AG20443 (cell line): ENCODE measurements at regions not wholly inside any gene's neighbourhood (a gene's known extent, or its start where the extent isn't known, plus 50 kb on each side); places are given as distances from the start of the nearest gene placed in this dataset.
"Not testable (repeated sequence)": the region's sequence is repeated elsewhere in the genome, so short reads cannot be mapped to it uniquely, and the experiment has no call there.

Experiments
- DNase-seq: peaks from one replicate; pipeline ENCODE4 v3.0.0; 2012; ENCODE audit warnings: low spot score, mixed read lengths

DNA sequence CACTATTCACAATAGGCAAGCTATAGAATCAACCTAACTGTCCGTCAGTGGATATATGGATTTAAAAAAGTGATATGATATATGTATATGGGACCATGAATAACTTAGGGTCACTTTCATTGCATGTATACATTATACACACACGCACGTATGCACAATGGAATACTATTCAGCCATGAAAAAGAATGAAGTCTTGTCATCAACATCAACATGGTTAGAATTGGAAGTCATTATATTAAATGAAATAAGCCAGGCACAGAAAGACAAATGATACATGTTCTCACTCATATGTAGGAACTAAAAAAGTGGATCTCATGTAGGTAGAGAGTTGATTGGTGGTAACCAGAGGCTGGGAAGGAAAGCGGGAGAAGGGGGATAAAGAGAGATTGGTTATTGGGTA lies 234.3 kb downstream of the VRK1 start:
- no peak for DNase-seq

DNA sequence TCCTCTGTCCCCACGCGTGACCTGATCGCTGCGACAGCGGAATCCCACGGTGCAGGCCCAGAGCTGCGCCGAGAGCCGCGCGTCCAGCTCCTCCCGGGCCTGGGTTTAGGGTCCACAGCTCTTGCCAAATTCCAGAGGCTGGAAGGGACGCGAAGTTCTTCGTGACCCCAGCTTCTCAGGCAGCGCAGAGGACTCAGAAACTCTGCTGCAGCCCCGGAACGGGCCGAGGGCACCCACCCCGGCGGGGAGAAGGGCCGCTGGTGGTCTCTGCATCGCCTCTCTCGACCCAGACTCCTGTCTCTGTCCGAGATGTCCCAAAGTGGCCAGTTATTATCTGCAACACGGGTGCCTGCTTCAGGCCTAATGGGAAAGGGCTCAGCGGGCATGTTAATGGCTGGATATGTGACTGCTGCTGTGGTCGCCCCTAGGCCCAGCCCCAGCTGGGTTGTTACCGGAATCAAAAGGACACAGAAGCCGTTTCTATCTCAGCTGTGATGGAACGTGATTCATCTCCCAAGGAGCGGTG lies 236.4 kb downstream of the VRK1 start:
- DNase-seq = no peak

DNA sequence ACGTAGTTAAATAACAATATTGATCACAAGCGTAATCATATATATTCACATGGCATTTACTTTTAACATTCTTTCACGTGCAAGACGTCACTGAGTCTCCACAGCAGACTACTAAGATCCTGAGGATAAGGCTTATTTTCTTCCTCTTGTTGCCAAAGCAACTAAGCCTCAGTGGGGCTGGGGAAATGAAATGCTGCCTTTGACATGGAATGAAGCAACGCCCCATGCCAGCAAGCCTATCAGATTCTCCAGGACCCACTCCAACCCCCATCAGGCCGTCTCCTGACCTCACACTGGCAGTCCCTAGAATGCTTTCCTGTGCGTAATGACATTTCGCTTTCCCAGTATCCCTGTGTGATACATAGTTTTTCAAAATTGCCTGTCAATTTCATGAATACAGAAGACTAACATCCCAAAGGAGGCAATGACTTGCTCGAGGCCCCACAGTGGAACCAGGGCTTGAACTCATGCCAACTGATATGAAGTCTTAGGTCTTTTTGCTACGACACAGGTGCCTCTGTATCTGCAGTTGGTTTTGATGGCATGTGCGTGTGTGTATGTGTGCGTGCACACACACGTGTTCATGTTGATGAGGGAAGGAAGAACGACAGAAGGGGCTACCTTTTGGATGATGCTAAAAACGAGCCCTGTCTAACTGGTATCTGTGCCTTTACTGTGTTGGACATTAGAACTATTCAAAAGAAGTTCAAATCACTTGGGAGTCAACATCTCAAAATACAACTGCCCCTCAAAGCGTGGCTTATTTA lies 239.1 kb downstream of the VRK1 start:
- no peak for DNase-seq

DNA sequence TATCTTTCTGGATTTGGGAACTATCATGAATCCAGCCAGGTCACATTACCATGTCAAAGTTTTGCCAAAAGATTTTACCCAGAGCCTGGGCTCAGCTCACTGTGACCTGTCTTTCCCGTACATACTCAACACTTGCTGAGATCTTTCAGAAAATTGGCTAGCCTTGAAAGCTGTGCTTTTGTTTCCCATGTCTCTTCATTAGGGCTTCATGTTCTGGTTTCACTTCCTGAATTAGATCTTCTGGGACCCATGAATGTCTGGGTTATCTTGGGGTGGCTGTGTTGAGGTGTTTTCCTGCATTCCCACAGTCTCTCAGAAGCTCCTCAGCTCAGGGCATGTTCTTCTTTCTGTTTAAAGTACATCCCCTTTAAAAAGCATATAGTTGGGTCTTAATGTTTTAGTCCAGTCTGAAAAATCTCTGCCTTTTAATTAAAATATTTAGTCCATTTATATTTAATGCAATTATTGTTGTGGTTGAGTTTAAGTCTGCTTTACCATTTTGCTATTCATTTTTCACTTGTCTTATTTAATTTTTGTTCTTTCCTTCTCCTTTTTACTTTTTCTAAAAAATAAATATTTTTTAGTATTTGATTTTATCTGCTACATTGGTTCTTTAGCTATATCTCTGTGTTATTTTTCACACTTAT lies 242.7 kb downstream of the VRK1 start:
- no peak for DNase-seq

DNA sequence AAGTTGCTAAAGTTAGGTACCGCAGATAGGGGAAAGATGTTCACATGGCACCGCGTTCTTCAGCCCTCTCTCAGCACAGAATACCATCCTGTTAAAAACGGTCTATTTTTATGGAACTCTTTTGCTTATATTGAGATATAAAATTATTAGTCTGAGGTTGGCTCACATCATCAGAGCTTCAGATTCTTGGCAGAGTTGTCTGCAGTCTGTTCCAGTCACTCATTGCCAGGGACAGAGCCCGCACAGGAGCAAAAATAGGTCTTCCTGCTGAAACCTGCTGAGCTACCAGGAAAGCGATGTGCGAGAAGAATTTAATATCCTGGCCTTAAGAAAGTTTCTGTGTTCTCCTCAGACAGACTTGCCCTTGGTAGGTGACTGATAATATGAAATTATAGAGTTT lies 249.8 kb downstream of the VRK1 start:
- DNase-seq = no peak

DNA sequence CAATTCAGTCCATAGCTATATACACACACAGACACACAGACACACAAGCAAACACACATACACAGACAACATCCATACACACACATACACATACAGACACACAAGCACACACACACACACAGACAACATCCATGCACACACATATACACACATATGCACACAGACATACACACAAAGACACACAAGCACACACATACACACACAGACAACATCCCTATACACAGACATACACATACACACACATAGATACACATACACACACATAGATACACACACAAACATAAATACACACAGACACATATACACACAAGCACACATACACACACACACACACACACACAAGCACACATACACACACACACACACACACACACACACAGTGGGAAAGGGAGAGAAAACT lies 254.8 kb downstream of the VRK1 start:
- DNase-seq = no peak

DNA sequence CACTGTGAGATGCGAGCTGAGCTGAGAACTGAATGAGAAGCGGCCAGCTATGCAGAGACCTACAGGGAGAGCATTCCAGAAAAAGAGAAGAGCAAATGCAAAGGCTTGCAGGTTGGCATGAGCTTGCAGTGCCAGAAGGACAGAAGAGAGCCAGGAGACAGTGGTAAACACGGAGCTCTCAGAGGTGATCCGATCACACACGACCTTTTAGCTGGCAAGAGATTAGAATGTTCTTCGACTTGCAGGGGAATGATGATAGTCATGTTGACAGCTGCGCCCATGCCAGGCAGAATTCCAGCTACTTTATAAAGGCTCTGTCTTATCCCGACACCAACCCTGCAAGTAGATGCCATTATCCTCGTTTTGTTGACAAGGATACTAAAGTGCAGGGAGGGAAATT lies 256.8 kb downstream of the VRK1 start:
- DNase-seq = no peak

DNA sequence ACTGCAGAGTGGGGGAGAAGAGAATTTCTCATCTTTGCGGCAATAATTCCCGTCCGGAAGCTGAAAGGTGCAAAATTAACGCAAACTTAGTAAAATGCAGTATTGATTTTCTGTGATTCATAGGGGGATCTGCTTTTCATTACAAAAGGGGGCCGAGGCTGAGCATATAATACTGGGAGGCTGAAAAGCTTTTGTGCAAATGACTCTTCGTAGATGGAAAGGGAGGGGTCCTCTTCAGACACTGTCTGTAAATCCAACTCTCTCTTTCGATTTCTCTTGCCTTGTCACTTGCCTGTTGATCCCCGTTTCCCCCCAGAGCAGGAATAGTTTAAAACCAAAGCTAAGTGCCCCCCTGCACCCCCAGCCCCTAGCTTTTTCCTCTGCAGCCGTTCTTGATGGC lies 258.2 kb downstream of the VRK1 start:
- DNase-seq = no peak

DNA sequence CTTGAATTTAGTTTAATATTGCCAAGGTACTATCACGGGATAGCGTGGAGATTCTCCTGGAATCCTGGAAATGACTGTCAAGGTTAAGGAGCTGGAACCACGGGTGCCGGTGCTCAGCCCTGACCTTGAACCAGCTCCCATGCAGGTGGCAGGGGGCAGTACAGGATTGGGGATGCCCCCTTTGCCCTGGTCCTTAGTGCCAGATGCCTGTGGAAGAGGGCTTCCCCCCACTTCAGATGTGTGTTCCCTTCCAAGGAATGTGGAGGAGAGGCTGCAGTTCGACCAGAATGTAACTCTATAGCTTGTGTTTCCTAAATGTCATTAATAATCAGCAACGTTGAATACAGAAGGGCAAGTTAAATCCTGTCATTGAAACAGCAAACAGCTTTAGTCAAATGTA lies 258.9 kb downstream of the VRK1 start:
- DNase-seq = no peak

DNA sequence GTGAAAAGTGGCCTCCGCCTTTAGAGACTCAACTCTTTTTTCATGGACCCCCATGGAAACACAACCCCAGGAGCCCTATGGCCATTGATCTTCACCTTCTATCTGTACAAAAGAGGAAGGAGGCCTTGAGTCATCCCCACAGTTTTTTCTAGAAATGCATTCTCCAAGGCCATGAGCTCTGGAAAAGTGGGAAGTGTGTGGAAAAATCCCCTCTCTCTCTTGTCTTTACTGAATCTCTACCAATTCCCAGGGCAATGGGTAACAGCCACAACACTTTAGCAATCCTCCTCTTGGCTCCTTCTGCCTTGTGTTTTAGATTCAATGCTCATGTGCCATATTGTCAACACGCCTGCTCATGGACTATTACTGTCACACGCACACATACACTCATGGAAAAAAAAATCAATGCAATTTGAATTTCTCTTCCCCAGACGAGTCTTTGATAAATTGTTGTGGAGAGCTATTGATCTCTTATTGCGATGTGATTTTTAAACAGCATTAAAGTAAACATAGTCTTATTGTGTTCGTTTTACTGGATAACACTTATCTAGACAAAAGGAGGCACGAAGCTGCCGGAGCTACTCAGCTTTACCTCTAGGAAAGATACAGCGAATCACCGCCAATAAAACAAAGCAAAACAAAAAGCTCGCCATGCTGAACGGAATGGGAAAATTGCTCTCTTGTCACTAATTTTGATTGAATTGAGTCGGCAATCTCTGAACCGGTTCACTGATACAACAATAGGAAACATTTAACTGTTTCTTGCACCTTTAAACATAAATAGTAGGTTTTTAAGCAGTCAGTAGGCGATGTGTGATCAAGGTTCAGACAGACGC lies 260.3 kb downstream of the VRK1 start:
- DNase-seq = no peak

DNA sequence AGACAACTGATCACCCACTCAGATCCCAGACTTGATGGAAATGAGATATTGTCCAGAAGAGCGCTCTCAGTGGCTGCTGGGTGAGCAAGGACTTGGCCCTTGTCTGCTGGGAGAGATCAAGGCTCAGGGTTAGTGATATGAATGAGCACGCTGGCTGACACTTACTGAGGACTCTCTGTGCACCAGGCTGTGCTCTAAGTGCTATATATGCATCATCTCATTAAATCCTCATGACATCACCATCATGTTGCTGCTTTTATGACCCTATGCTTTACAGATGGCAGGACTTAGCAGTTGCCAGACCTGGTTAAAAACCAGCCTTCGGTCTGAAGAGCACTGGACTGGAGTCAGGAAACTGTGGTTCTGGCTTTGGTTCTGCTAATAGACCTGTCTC lies 260.9 kb downstream of the VRK1 start:
- DNase-seq = no peak

DNA sequence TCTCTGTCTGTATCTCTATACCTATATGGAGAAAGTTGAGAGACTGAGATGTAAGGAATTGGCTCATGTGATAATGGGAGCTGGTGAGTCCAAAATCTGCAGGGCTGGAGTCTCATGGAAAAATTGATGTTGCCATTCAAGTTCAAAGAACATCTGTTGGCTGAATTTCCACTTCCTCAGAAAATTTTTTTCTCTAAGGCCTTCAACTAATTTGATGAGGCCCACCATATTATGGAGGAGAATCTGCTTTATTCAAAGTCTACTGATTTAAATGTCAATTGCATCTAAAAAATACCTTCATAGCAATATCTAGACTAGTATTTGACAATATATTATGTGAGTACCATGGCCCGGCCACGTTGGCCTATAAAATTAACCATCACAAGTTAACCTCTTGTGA lies 261.4 kb downstream of the VRK1 start:
- DNase-seq = no peak

DNA sequence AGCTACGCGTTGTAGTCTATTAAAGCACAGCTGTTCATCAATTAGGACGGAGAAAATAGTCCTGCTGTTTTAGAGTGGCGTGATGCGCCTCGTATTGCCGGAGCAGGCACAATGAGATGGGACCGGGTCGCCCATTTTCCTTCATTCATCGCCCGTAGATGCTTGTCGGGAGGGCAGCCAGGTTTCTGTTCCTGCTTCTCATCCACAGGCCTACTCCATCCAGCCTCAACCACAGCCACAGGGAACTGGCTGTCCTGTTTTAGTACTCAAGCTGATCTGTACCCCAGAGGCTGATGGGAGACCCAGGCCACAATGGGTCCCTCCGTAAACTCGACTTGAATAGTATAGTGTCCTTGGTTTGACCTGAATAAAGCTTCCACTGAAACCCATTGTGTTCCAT lies 264.0 kb downstream of the VRK1 start:
- no peak for DNase-seq

DNA sequence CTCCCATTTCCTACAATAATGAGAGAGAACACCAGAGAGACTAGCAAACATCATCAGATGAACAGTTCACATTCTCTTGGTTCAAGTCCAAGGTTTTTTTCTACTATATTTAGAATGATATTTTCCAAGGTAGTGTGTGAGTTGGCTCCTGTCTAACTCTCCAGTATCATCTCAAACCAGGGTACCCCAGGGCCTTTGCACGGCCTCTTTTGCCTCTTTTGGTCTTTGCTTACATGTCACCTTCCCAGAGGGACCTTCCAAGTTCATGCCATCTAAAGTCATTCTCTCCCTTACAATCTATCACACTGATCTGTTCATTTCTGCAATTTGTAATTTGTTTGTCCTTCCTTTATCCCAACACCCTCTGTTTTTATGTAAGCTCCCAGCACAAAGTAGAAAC lies 264.5 kb downstream of the VRK1 start:
- DNase-seq = no peak

DNA sequence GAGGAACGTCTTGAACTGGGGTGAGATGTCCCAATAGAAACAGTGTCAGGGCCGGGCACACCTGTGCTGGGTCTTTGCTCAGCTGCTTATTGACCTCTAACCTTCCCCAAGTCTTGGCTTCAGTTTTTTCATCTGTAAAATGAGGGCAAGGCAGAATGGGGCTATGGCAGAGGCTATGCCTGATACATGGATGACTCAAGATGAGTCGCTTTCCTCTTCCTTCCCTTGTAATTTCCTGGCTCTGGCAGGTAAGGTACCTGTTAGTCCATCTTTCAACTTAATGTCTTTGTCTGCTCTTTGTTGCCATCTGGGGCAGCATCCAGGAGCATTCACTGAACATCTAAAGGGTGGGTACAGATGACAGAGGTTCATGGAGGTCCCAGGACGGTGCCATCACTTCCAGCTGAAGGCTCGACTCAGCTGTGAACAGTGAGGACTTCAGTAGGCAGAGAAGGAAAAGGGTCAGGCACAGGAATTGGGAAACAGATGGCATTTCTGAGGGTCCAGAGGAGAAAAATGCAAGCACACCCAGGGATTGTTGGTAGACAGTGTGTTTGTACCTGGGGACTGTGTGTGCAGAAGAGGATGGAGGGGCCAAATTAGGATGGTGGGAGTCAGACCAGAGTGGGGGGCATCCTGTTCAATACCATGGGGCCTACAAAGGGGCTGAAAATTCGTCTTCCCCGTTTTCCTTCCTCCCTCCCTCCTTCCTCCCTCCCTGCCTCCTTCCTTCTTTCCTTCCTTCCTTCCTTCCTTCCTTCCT lies 268.3 kb downstream of the VRK1 start:
- DNase-seq = no peak

DNA sequence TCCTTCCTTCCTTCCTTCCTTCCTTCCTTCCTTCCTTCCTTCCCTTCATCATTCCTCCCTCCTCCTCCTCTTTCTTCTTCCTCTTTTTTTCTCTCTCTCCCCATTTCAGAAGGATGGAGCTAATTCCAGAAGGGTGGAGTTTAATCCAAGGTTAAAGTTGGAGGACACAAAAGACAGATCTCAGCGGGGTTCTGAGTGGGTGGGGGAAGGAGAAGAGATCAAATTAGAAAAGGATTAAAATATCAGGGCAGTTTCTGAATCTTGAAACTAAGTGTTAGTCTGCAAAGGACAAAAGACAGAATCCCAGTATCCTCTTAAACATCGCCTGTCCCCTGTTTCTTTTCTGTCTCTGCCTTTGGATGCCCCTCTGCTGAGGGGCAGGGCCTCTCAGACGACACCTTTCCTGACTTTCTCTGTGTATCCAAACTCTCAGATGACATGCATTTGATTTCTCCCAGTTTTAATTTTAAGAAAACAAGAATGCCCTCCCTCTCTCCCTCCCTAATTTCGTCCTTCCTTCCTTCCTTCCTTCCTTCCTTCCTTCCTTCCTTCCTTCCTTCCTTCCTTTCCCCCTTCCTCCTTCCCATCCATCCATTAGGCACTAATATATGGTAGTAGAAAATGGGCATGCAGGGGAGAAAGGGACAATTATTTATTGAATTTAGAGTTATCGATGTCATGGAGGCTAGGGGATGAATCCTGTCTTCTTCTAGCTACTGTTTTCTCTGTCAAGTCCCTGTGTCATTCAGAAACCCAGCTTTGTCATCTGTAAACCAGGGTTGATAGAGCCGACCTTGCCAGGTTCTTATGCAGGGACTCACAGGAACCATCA lies 269.1 kb downstream of the VRK1 start:
- DNase-seq = no peak

DNA sequence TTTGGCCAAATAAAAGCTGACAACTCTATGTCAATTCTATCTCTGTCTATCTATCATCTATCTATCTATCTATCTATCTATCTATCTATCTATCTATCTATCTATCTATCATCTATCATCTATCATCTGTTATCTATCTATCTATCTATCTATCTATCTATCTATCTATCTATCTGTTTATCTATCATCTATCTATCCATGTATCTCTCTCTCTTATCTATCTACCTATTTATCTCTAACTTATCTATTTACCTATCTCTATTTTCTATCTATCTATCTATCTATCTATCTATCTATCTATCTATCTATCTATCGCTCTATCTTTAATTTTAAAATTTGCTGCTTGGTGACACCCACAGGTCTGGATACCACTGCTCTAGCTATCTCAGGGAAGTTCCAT lies 271.1 kb downstream of the VRK1 start:
- not testable (repeated sequence) for DNase-seq

DNA sequence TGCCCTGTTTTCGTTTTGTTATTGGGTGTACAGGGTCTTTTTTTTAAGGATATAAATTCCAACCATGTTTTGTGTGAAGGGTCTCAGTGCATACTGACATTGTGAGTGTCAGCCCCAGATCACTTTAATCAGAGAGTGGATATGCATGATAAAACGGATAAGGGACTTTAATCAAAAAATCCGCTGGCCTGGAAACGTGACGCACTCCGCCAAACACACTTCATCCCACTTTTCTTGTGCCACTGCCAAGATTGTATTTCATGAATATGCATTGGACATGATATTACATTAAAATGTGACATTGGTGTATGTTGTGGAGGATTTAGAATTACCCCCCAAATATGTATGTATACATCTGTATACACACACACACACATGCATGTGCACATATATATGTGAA lies 273.1 kb downstream of the VRK1 start:
- no peak for DNase-seq

DNA sequence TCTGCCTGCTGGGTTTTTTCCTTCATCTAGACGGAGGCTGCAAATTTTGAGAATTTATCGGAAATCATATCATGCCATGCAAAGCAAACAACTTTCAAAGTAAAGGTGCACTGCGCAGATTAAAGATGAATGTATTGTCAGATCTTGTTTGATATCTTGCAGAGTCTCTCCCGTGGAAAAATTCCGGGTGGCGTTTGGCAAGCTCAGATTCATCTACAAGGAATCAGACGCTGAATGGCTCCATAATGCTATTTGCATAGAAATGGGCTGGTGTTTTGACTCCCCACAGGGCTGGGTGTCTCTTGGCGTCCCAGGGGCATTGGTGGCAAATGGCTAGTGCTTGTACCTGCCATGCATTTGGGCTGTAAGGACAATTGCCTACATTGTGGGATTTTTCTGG lies 274.0 kb downstream of the VRK1 start:
- no peak for DNase-seq

DNA sequence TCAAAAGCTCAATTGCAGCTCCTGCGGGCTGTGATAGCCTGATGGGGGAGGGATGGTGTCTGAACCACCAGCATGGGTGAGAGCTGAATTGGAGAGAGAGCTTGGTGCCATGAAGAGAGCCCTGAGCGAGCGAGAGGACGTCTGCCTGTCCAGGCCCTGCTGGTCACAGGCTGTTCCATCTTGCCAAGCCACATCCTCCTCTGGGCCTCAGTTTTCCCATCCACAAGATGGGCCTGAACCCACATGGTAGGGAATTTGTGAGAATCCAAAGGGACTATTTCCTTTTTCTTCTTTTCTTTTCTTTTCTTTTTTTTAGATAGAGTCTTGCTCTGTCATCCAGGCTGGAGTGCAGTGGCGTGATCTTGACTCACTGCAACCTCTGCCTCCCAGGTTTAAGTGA lies 276.4 kb downstream of the VRK1 start:
- no peak for DNase-seq

DNA sequence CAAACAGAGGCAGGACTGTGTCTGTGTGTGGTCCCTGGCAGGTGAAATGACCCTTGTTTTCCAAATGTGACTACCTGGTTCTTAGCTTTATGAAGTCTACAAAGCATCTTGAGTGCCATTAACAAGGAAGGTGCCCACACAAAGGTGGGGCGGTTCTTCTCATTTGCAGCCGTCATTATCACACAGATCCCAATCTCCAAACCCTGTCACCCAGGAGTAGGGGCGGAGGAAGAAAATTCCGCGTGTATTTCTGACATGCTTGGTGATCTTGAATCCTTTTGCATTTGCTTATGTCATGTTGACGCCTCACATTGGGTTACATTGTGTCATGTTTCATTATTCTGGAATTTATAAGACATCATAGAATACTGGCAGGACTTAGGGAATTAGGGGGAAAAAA lies 277.3 kb downstream of the VRK1 start:
- no peak for DNase-seq
